ENCODE measurements at regions not wholly inside any gene's neighbourhood (a gene's known extent, or its start where the extent isn't known, plus 50 kb on each side); places are given as distances from the start of the nearest gene placed in this dataset.

DNA sequence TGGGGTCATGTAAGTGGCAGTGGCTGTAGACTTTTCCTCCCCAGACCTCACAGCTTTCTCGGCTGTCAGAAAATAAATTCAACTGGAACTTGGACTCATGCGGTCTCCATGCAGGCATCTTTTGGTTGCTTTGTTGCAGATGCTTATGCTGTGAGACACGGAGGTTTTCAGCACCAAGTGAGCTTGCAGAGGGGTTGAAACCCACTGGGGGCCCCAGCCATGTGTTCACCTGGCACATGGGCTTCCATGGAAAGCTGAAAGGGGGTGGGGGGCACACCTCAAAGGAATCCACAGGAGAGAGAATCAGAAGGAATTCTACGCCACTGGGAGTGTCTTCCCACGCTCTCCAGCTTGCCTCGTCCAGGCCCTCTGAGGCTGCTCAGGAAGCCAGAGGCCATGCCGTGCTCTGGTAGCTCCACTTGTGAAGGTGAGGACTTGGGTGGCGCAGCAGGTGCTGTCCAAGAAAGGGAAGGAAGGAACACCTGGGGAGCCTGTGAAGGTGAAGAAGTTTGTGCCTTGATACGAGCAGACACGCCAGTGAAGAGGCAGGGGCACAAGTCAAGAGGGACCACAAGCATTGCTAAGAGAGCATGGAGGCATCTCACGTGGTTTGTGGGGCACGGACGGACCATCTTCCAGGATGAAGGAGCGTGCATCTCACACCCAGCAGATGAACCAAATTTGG, 134.3 kb upstream of the PMEPA1 start:
- TF ChIP-seq, protein P1, sequence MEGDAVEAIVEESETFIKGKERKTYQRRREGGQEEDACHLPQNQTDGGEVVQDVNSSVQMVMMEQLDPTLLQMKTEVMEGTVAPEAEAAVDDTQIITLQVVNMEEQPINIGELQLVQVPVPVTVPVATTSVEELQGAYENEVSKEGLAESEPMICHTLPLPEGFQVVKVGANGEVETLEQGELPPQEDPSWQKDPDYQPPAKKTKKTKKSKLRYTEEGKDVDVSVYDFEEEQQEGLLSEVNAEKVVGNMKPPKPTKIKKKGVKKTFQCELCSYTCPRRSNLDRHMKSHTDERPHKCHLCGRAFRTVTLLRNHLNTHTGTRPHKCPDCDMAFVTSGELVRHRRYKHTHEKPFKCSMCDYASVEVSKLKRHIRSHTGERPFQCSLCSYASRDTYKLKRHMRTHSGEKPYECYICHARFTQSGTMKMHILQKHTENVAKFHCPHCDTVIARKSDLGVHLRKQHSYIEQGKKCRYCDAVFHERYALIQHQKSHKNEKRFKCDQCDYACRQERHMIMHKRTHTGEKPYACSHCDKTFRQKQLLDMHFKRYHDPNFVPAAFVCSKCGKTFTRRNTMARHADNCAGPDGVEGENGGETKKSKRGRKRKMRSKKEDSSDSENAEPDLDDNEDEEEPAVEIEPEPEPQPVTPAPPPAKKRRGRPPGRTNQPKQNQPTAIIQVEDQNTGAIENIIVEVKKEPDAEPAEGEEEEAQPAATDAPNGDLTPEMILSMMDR (IDR thresholded peaks at IDR 0.05; ENCODE audit: insufficient read depth, low read length), result no peak
- TF ChIP-seq GABPA (IDR thresholded peaks at IDR 0.05; ENCODE audit: low read depth) (no peak), POLR2AphosphoS5 (IDR thresholded peaks at IDR 0.05; ENCODE audit: low read depth) (no peak), SPI1 (IDR thresholded peaks at IDR 0.05; ENCODE audit: borderline replicate concordance, low read depth) (no peak)
- TF ChIP-seq, protein P2, sequence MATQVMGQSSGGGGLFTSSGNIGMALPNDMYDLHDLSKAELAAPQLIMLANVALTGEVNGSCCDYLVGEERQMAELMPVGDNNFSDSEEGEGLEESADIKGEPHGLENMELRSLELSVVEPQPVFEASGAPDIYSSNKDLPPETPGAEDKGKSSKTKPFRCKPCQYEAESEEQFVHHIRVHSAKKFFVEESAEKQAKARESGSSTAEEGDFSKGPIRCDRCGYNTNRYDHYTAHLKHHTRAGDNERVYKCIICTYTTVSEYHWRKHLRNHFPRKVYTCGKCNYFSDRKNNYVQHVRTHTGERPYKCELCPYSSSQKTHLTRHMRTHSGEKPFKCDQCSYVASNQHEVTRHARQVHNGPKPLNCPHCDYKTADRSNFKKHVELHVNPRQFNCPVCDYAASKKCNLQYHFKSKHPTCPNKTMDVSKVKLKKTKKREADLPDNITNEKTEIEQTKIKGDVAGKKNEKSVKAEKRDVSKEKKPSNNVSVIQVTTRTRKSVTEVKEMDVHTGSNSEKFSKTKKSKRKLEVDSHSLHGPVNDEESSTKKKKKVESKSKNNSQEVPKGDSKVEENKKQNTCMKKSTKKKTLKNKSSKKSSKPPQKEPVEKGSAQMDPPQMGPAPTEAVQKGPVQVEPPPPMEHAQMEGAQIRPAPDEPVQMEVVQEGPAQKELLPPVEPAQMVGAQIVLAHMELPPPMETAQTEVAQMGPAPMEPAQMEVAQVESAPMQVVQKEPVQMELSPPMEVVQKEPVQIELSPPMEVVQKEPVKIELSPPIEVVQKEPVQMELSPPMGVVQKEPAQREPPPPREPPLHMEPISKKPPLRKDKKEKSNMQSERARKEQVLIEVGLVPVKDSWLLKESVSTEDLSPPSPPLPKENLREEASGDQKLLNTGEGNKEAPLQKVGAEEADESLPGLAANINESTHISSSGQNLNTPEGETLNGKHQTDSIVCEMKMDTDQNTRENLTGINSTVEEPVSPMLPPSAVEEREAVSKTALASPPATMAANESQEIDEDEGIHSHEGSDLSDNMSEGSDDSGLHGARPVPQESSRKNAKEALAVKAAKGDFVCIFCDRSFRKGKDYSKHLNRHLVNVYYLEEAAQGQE (IDR thresholded peaks at IDR 0.05; ENCODE audit: insufficient replicate concordance, low read depth), result no peak
